ENCODE measurements at regions not wholly inside any gene's neighbourhood (a gene's known extent, or its start where the extent isn't known, plus 50 kb on each side); places are given as distances from the start of the nearest gene placed in this dataset.

- TF ChIP-seq CTCF (IDR thresholded peaks at IDR 0.05; ENCODE audit: low read depth, low read length, missing input control), result no peak
- TF ChIP-seq JUND (IDR thresholded peaks at IDR 0.05), result no peak
- no peak for TF ChIP-seq HNF4A (conservative IDR thresholded peaks at IDR 0.05)
- no peak for TF ChIP-seq MAX (IDR thresholded peaks at IDR 0.05)
- no peak for TF ChIP-seq RAD21 (IDR thresholded peaks at IDR 0.05)
- TF ChIP-seq ATF3 (IDR thresholded peaks at IDR 0.05), result no peak
- TF ChIP-seq GABPA (IDR thresholded peaks at IDR 0.05 in 1 of 2, conservative IDR thresholded peaks at IDR 0.05 in 1 of 2), result no peak
- TF ChIP-seq REST (IDR thresholded peaks at IDR 0.05), result no peak
- no peak for TF ChIP-seq FOXA1 (IDR thresholded peaks at IDR 0.05)
- TF ChIP-seq YY1 (IDR thresholded peaks at IDR 0.05), result no peak
- no peak for TF ChIP-seq HNF4G (IDR thresholded peaks at IDR 0.05)
Observed at GRCh38 chr2:239522002-239522739, 121.4 kb upstream of the HDAC4 start.

Measured in liver (tissue), 3 donors.